ENCODE measurements at regions not wholly inside any gene's neighbourhood (a gene's known extent, or its start where the extent isn't known, plus 50 kb on each side); places are given as distances from the start of the nearest gene placed in this dataset.

GRCh38 chr1:67626861-67627235 lies 58.2 kb upstream of the GADD45A start:
- TF ChIP-seq CTCF (IDR thresholded peaks at IDR 0.05; ENCODE audit: insufficient read depth, low read length): no peak
- no peak overlapping the region for H3K4me3 ChIP-seq (ENCODE audit: low read depth, low read length)
- peak; percentile 52 for DNase-seq (ENCODE audit: low read depth)

- TF ChIP-seq CTCF (IDR thresholded peaks at IDR 0.05; ENCODE audit: insufficient read depth, low read length): no peak
- no peak for DNase-seq (ENCODE audit: low read depth)
- H3K4me3 ChIP-seq (ENCODE audit: low read depth, low read length): no peak overlapping the region
Measured at GRCh38 chr1:67627336-67627735, 57.7 kb upstream of the GADD45A start.

- TF ChIP-seq CTCF (IDR thresholded peaks at IDR 0.05; ENCODE audit: insufficient read depth, low read length): no peak
- no peak for DNase-seq (ENCODE audit: low read depth)
- no peak overlapping the region for H3K4me3 ChIP-seq (ENCODE audit: low read depth, low read length)
Measured at GRCh38 chr1:67627906-67628305, 57.1 kb upstream of the GADD45A start.

GRCh38 chr1:67629370-67630075 lies 55.5 kb upstream of the GADD45A start:
- TF ChIP-seq CTCF (IDR thresholded peaks at IDR 0.05; ENCODE audit: insufficient read depth, low read length): no peak
- peak; percentile 97 for DNase-seq (ENCODE audit: low read depth)
- H3K4me3 ChIP-seq (ENCODE audit: low read depth, low read length): no peak overlapping the region

GRCh38 chr1:67630438-67631045 lies 54.5 kb upstream of the GADD45A start:
- no peak overlapping the region for H3K4me3 ChIP-seq (ENCODE audit: low read depth, low read length)
- no peak for DNase-seq (ENCODE audit: low read depth)
- no peak for TF ChIP-seq CTCF (IDR thresholded peaks at IDR 0.05; ENCODE audit: insufficient read depth, low read length)

- no peak overlapping the region for H3K4me3 ChIP-seq (ENCODE audit: low read depth, low read length)
- no peak for TF ChIP-seq CTCF (IDR thresholded peaks at IDR 0.05; ENCODE audit: insufficient read depth, low read length)
- DNase-seq (ENCODE audit: low read depth): no peak
Measured at GRCh38 chr1:67632356-67632755, 52.6 kb upstream of the GADD45A start.
